Right lobe of liver (tissue), 4 donors: ENCODE measurements at regions not wholly inside any gene's neighbourhood (a gene's known extent, or its start where the extent isn't known, plus 50 kb on each side); places are given as distances from the start of the nearest gene placed in this dataset.

Source experiments
- POLR2A ChIP-seq: fragments of 450-650 bp; IDR thresholded peaks from one replicate; pipeline ENCODE4 v1.6.1; 2017; ENCODE audit warnings: antibody characterized with exemption, mild to moderate bottlenecking
- TF ChIP-seq, protein P1 (sequence below), 4 donors: fragments of 200-600 bp in 3 of 4; fragments of 450-650 bp in 1 of 4; IDR thresholded peaks; one replicate each; pipeline versions ENCODE4 v1.5.1 to v1.8.0; 2016 to 2022; ENCODE audit warnings: antibody characterized with exemption in 4 of 4, mild to moderate bottlenecking in 2 of 4
- donor health status: DM: no; HTN: no; CAD: no.
- donor health status: DM: no; HTN: no; CAD: no.
- donor health status: DM: no; HTN: yes; CAD: no.

DNA sequence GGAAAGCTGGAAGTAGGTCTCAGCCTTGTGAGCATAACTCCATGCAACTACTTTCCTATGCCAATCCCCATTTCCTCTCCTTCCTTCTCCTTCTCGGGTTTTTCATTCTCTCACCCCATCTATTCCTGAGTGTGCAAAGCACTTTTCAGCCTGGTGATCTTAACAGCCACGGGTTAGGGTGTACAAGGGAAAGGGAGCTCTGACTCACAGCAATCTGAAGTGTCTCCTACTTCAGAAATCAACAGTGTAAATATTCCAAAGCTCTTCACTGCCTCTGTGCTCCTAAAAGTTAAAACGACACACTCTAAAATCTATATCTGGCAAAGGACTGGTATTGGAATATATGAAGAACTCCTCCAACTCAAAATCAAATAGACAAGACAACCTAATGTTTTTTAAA, 268.0 kb upstream of the IRX3 start:
- TF ChIP-seq, protein P1, sequence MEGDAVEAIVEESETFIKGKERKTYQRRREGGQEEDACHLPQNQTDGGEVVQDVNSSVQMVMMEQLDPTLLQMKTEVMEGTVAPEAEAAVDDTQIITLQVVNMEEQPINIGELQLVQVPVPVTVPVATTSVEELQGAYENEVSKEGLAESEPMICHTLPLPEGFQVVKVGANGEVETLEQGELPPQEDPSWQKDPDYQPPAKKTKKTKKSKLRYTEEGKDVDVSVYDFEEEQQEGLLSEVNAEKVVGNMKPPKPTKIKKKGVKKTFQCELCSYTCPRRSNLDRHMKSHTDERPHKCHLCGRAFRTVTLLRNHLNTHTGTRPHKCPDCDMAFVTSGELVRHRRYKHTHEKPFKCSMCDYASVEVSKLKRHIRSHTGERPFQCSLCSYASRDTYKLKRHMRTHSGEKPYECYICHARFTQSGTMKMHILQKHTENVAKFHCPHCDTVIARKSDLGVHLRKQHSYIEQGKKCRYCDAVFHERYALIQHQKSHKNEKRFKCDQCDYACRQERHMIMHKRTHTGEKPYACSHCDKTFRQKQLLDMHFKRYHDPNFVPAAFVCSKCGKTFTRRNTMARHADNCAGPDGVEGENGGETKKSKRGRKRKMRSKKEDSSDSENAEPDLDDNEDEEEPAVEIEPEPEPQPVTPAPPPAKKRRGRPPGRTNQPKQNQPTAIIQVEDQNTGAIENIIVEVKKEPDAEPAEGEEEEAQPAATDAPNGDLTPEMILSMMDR (IDR thresholded peaks at IDR 0.05), result no peak
- no peak for TF ChIP-seq POLR2A
